LoVo (cell line): ENCODE measurements at regions not wholly inside any gene's neighbourhood (a gene's known extent, or its start where the extent isn't known, plus 50 kb on each side); places are given as distances from the start of the nearest gene placed in this dataset.
A peak's percentile ranks its signal among the peaks of the same experiment; 100 is the strongest.

Source experiments
- DNase-seq: peaks from one replicate; pipeline ENCODE4 v3.0.0-alpha.2; 2016; ENCODE audit warnings: low spot score

DNA sequence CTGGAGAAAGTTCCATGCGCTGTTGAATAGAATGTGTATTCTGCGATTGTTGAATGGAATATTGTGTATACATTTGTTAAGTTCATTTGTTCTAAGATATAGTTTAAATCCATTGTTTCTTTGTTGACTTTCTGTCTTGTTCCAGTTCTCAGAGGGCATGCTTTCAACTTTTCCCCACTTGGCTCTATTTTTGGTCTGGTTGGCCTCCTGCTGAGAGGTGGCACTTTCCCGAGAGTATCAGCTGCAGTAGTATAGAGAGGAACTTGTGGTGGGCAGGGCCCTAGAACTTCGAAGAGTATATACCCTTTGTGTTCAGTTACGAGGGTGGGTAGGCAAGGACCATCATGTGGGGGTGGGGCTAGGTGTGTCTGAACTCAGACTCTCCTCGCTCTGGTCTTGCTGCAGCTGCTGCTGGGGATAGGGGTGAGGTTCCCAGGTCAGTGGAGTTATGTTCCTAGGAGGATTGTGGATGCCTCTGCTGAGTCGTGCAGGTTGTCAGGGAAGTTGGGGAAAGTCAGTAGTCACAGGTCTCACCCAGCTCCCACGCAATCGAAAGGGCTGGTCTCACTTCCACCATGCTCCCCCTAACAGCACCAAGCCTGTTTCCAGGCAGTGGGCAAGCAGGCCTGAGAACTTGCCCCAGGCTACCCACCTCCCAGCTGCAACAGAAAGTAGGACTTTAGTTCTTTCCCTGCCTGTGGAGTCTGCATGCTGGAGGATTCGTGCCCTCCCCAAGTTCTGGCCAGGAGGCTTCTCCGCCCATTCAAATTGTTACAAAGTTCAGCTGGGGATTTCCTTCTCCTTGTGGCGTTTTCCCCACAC lies 118.9 kb upstream of the SSTR4 start:
- DNase-seq = no peak

GRCh38 chr20:22918286-22918983 lies 116.7 kb upstream of the SSTR4 start:
- no peak for DNase-seq

GRCh38 chr20:22920898-22921297 lies 114.2 kb upstream of the SSTR4 start:
- no peak for DNase-seq

DNA sequence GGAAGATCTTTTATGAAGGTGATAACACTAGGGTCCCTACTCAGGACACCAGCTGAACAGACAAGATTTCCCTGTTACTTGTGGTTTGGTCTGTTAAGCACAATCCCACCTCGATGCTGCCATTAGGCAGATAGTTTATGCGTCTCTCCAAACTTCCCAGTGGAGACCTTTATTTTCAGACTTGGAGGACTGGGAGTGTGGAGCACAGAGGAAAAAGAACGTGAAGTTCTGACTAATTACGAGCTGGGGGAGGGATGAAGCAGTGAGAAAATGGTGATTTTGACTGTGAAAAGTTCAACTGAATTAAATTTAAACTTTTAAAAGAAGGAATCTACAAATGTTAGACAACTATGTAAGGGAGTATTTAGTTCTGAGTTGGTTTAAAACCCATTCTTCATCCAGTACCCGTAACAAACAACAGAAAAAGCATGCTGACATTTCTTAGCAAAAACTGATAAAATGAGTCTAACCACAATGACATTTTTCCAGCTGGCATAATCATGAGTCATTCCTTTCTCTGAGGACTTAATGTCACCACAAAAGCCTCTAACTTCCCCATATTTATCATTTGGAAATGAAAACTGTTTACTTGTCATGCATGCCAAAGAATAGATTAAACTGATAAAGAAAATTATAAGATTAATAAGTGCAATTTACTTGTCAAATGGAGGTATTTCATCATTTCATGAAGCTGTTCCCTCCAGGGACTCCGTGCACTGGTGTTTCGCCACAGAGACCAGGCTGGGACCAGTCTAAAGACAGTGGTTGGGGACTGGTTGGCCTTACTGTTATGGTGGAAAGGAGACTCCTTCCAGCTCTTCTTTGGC lies 113.3 kb upstream of the SSTR4 start:
- DNase-seq = peak; percentile 52

DNA sequence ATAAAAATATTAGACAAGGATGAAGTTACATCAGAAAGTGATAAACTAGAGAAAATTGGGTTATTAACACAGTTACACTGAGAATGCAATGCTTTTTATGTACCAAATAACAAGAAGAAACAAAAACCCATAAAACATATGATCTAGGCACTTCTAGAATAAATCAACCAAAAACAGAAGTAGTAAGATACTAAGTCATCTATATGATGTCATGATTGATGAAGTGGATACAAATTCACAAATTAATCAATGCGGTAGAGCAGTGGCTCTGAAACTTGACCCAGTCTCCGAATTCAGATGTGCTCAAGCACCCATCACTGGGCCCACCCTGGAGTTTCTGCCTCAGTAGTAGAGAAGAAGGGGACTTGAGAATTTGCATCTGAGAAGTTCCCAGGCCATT lies 112.1 kb upstream of the SSTR4 start:
- DNase-seq = no peak

- no peak for DNase-seq
Observed at GRCh38 chr20:22924046-22924737, 110.9 kb upstream of the SSTR4 start.

- DNase-seq = no peak
Observed at GRCh38 chr20:22924949-22925612, 110.0 kb upstream of the SSTR4 start.

DNA sequence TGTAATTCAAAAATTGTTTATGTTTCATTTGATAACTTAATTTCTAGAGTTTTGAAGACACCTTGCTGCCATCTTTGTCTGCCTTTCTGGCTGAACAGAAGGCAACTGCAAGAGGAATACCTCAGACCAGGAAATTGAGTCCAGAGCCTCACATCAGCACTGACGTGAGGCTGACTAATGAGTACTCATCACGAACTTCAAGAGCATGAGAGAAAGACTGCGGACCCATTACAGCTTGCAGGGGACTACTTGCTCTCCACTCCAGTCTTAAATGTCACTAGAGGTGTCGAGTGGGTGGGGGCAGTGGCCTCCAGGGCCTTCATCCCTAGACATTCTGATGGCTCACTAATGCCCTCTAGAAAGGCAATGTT lies 109.5 kb upstream of the SSTR4 start:
- no peak for DNase-seq

DNA sequence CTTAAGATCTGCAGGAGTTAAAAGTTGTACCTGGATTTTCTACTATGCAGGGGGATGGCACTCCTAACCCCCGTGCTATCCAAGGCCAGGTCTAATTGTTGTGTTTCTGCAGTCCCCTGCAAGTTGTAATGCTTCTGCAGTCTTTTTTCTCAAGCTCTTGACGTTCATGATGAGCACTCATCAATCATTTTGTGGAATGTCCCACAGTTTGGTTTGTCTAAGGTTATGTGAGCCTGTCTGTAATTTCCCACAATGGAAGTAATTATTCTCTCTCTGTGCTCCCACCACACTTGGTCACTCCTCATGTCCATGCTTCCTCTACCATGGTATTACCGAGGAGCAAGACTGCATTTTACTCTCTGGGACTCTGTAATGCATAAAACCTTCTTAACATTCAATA lies 107.6 kb upstream of the SSTR4 start:
- no peak for DNase-seq

DNA sequence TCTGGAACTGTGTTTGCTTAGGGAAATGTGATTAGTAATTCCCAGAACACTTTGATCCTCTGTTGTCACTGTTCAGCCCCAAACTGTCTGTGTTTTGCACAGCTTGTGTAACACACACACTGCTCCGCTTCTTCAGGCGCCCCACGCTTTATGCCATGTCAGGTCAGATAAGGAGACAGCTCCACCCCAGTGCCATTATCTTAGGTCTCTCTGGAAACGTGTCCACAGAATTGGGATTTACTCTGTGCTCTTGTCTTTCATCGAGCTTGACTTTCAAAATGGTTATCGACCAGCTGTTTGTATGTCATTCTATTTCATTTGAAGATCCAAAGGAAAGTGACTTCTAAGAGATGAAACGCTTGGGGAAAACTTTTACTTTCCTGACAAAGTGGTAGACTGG lies 106.4 kb upstream of the SSTR4 start:
- no peak for DNase-seq

DNA sequence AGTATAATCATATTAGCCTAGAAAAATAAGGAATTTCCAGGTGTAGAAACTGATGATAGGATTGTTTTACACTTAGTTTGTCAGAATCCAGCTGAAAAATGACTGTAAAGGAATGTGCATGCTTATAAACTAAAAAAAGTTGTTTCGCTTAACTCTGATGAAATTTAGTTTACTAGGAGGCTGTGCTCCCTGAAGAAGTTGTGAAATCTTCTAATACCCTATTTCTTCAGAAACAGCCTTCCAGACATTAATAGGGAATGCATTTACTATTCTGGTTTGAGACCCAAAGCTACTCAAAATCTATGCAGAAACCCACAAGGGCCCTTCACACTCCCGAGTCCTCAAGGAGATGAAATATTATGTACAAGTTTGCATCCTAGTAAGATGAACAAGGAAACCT lies 105.5 kb upstream of the SSTR4 start:
- DNase-seq = no peak

DNA sequence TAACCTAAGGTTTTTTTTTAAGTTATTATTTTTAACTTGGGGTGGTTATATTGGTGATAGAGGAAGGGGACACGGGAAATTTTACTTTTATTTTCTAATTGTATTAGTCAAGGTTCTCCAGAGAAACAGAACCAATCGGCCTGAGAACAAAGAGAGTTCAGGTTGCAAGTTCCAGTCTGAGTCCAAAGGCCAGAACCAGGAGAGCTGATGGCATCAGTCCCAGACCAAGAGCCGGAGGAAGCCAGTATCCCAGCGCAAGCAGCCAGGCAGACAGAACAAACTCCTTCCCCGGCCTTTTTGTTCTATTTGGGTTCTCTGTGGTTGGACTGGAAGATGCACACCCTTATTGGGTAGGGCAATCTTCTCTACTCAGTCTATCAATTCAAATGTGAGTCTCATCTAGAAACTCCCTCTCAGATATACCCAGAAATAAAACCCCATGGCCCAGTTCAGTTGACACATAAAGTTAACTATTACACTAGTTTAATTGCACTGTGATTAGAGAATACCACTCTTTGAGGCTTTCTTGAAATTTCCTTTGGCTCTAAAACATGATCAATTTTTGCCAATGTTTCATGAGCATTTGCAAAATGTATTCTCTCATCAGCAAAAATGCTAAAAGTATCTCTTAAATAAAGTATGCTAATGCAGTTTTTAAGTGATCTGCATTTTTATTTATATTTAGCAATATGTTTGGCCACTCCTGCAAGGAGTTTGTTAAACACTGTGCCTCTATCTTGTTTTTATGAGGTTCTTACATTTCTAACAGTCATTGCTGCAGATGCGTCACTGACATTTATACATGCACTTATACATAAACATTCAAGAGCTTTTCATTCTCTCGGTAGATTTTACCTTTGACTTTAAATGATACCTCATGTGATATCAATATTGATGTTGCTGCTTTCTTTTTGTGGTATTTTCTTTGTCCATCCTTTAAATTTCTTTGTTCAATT lies 103.2 kb upstream of the SSTR4 start:
- no peak for DNase-seq

GRCh38 chr20:22939181-22939580 lies 95.9 kb upstream of the SSTR4 start:
- no peak for DNase-seq

- DNase-seq = no peak
Observed at GRCh38 chr20:22940350-22940749, 94.8 kb upstream of the SSTR4 start.

DNA sequence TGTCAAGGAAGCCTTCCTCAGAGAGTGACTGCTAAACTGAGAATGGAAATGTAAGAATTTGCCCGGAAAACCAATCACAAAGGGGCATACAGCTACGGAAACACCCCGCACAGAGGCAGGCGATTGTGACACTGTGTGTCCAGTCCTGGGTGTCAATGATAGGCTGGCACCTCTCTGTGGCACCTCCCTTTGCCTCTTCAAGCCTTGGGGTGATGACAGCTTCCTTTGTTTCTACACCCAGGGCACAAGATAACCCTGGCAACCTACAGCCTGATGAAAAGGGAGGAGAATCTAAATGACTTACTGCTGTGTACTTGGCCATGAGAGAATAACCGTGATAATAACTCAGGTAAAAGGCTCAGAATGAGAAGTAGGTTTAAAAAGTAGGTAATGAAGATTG lies 93.6 kb upstream of the SSTR4 start:
- DNase-seq = no peak

- DNase-seq = no peak
Observed at GRCh38 chr20:22942742-22943141, 92.4 kb upstream of the SSTR4 start.

DNA sequence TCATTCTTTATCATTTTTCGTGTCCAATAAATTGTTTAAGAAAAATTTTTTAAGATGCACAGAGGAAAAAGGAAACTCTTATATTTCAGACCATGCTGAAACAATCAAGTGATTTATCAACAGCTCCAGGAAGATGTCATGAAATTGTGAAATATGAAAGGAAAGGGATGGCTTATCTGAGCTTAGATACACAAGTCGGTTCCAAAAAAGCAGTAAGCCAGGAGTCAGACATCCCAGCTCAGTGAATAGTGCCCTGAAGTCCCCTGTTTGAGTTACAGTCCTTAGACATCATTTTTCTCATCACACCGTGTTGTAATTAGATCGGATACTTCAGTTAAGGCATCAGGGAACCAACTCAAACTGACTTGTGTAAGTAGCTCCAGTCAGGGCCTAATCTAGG lies 91.0 kb upstream of the SSTR4 start:
- DNase-seq = no peak

DNA sequence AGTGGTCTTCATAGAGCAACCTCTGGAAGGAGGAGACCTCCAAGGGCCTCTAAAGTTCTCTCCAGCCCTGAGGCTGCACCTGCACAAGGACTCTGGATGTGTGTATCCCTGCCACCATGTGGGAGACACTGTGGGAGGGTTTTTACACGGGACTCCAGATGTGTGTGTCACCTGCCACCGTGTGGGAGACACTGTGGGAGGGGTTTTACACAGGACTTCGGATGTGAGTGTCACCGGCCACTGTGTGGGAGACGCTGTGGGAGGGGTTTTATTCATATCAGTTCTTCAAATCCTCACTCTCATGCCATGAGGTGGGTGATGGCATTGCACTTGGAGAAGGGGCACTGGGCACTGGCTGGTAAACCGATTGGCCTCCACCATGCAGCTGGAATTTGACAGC lies 90.2 kb upstream of the SSTR4 start:
- no peak for DNase-seq

DNA sequence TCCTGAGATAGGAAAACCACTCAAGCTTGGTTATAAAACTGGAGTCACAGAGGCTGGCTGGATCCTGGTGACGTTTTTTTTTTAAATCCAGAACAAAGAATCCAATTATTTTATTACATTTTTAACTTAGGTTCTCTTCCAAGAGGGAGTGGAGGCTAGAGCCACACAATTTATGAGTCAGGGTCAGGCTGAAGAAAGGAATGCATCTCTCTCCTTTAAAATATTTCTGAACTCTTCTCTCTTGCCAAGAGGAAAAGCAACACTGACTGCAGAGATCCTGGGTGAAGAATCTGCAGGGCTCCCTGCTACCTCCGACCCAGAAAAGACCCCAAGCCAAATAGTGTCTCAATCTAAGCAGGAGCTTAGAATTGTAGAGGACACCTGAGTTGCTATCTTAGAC lies 88.5 kb upstream of the SSTR4 start:
- no peak for DNase-seq

- no peak for DNase-seq
Observed at GRCh38 chr20:22949331-22950109, 85.6 kb upstream of the SSTR4 start.
